Natural killer cell treated with Interleukin-12 subunit alpha and Interleukin-12 subunit beta and Interleukin-15 and Interleukin-18, amount 100 ng/mL, for 72 hours (primary cell): ENCODE measurements at regions not wholly inside any gene's neighbourhood (a gene's known extent, or its start where the extent isn't known, plus 50 kb on each side); places are given as distances from the start of the nearest gene placed in this dataset.

Experiments
- ATAC-seq, 2 donors: fragments of 150-1000 bp; cut with Tn5 transposase in 1 of 2; sonication (Bioruptor Pico), chemical (Tn5 transposase) in 1 of 2; 2 replicates each; pipeline ENCODE4 v1.10.0; 2021
- DNase-seq: peaks from one replicate; pipeline ENCODE4 v3.0.0; 2022; ENCODE audit warnings: low spot score
- H3K27ac Mint-ChIP-seq, 2 donors: 1 replicate in 1 of 2; 2 replicates in 1 of 2; pipeline ENCODE4 v1.8.0; 2022; ENCODE audit warnings: mixed read lengths in 2 of 2, mild to moderate bottlenecking in 1 of 2, moderate library complexity in 1 of 2
- H3K27me3 Mint-ChIP-seq, 2 donors: 1 replicate in 1 of 2; 2 replicates in 1 of 2; pipeline ENCODE4 v1.8.0; 2022; ENCODE audit warnings: mixed read lengths in 2 of 2
- H3K36me3 Mint-ChIP-seq: one replicate; pipeline ENCODE4 v1.8.0; 2022; ENCODE audit warnings: mixed read lengths
- H3K4me1 Mint-ChIP-seq, 2 donors: 1 replicate in 1 of 2; 2 replicates in 1 of 2; pipeline ENCODE4 v1.8.0; 2022; ENCODE audit warnings: low read depth in 2 of 2, mixed read lengths in 2 of 2, mild to moderate bottlenecking in 1 of 2
- H3K4me3 Mint-ChIP-seq: one replicate; pipeline ENCODE4 v1.8.0; 2022; ENCODE audit warnings: mixed read lengths
- H3K9me3 Mint-ChIP-seq: 2 replicates; pipeline ENCODE4 v1.8.0; 2022; ENCODE audit warnings: mixed read lengths

DNA sequence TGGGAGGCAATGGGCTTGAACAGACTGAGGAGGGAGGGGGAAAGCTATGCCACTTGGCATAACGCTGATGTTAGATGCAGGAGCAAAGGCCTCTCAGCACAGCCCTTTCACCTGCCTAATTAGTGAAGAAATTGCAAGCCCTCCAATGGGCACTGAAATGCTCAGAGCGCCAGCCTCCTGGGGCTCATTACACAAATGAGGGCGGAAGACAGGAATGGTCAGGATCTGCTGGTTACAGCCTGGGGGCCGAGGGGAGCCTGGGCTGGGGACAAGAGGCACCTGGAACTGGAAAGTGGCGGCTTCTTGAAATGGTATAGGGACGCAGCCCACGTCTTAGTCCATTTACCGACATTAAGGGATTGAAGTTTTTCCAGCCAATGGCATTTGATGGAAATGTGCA is 50.2 kb upstream of the PLET1 start:
- H3K9me3 Mint-ChIP-seq, result peaks cover 6% of the 10 kb centered on the region
- no peak for DNase-seq
- no peaks in the 10 kb centered on the region for H3K4me1 Mint-ChIP-seq
- H3K27ac Mint-ChIP-seq, result no peak overlapping the region
- no peak for ATAC-seq
- H3K36me3 Mint-ChIP-seq, result peaks cover 6% of the 10 kb centered on the region
- H3K27me3 Mint-ChIP-seq, result no peaks in the 10 kb centered on the region
- H3K4me3 Mint-ChIP-seq, result no peak overlapping the region

DNA sequence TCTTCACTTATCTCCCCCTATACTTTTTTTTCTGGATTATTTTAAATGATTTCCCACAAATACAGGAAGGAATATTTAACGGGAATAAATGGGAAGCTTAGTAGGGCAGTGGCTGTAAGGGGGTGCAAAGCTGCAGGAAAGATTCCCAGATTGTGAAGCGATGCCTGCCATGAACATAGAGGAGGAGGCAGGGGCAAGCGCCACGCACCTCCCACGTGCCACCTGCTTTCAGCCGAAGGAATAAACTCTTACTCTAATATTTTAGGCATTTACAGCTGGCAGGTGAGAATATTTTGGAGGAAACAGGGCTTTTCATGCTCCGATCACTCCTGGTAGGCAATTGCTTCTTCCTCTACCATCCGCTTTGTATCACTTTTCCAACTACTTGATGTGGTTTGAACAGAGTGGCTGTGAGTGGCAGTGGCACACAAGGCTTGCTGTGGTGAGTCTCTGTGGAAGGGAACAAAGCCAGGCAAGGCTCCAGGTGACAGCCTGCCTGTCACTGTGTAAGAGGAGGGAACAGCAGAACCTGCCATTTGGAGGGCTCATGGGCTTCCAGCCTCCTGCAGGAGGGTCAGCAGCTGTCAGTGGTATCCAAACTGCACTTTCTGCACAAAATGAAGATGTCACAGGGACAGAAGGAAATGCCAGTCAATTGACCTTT is 54.5 kb upstream of the PLET1 start:
- ATAC-seq (no peak), DNase-seq (no peak)
- Mint-ChIP-seq H3K4me1 (no peaks in the 10 kb centered on the region), H3K27me3 (no peaks in the 10 kb centered on the region), H3K27ac (no peak overlapping the region), H3K36me3 (no peaks in the 10 kb centered on the region), H3K4me3 (no peak overlapping the region), H3K9me3 (no peaks in the 10 kb centered on the region)

DNA sequence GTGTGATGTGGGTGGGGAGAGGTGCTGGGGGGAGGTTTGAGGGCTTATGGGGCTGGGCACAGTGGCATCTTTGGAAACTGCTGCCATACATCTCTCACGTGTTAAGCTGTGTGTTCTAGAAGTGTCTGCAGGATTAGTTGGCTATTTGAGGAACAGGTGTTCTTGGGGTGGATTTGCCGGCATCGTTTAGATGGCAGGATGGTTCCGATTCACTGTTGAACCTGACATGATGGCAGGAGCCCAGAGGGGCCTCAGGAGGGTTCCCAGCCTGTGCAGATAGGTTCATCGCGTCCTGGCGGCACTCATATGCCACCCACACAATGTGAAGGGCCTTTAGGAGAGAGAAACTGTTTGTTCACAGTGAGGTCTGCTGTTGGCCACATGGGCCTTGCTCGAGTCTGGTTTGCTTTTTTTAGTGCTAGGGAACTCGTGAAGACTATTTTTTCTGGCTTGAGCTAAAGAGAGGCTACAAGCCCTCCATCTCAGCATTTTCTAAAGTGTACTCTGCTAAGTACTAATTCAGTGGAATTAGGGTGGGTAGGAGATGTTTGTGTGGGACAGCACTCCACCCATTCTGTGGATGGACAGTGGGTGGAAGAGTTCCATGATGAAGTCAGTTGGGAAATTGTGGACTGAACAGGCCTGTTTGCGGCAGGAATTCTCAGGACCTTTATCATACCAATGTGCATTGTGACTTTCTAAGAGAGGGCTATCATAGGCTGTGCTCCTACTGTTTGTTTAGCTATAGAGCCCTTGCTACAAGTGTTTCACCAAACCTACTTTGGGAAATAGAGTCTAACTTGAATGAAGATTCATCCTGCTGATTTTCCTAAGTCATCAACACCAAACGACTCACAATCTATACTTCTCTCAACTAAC is 55.4 kb upstream of the PLET1 start:
- DNase-seq (no peak), ATAC-seq (no peak)
- peaks cover 0 to 4% of the 10 kb centered on the region in 2 donors for H3K4me1 Mint-ChIP-seq
- no peaks in the 10 kb centered on the region for H3K27me3 Mint-ChIP-seq
- no peak overlapping the region for H3K27ac Mint-ChIP-seq
- H3K4me3 Mint-ChIP-seq, result no peak overlapping the region
- H3K9me3 Mint-ChIP-seq, result no peaks in the 10 kb centered on the region
- H3K36me3 Mint-ChIP-seq, result no peaks in the 10 kb centered on the region

DNA sequence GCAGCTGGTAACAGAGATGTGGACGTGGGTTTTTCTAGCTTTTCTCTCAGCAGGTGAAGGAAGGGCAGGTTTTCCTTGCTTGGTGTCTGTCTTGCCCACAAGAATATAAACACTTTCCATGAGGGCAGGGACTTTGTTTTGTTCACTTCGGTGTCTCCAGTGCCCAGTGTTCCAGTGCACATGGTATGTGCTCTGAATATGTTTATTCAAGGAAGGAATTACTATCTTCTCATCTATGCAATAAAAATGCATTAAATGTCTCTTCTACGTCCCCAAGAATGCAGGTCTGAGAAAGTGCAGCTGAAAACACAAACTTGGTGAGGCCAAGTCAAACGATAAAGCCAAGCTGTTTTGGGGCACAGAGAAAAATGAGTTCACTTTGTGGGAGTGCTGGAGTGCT is 56.3 kb upstream of the PLET1 start:
- Mint-ChIP-seq H3K9me3 (no peaks in the 10 kb centered on the region), H3K4me3 (no peak overlapping the region), H3K4me1 (peaks cover 0 to 10% of the 10 kb centered on the region in 2 donors), H3K27ac (no peak overlapping the region), H3K36me3 (no peaks in the 10 kb centered on the region), H3K27me3 (no peaks in the 10 kb centered on the region)
- ATAC-seq (no peak), DNase-seq (no peak)

DNA sequence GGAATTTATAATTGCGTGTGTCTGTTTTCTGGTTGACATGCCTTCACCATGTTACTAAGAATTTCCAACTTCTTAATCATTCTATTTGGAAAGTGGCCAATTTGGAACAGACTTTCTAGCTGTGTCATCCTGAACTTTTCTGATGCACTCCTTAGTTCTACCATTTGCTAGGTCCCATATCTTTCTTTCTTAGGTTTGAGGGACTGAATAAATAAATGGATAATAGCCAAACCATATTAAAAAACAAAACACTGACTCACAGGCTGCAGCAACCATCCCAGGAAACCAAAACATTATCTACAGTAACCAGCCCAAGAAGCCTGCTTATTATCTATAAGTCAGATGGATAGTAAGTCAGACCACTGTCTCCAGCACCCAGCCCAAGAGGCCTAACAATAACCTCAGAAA is 57.5 kb upstream of the PLET1 start:
- H3K4me1 Mint-ChIP-seq, result peaks cover 0 to 14% of the 10 kb centered on the region in 2 donors
- ATAC-seq, result no peak
- DNase-seq, result no peak
- no peaks in the 10 kb centered on the region for H3K36me3 Mint-ChIP-seq
- H3K27me3 Mint-ChIP-seq, result no peaks in the 10 kb centered on the region
- no peak overlapping the region for H3K4me3 Mint-ChIP-seq
- H3K9me3 Mint-ChIP-seq, result no peaks in the 10 kb centered on the region
- H3K27ac Mint-ChIP-seq, result no peak overlapping the region

DNA sequence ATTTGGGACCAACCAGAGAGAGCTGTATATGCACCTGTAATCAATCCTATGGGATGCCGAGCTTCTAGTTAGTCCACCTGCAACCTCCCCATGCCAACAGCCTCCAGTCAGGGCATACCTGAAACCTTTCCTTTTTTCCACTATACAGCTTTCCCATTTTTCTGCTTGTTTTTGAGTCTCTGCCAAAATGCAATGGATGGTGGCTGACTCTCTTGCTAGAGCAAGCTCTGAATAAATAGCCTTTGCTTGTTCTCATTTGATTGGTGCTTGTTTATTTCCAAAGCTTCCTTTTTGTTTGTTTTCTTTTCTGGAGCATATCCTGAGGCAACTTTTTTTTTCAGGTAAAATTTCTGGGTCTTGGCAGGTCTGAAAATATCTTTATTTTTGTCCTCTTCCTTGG is 58.0 kb upstream of the PLET1 start:
- H3K4me1 Mint-ChIP-seq, result peaks cover 0 to 14% of the 10 kb centered on the region in 2 donors
- no peak overlapping the region for H3K27ac Mint-ChIP-seq
- DNase-seq (no peak), ATAC-seq (no peak)
- no peaks in the 10 kb centered on the region for H3K36me3 Mint-ChIP-seq
- no peaks in the 10 kb centered on the region for H3K27me3 Mint-ChIP-seq
- H3K9me3 Mint-ChIP-seq, result no peaks in the 10 kb centered on the region
- no peak overlapping the region for H3K4me3 Mint-ChIP-seq

DNA sequence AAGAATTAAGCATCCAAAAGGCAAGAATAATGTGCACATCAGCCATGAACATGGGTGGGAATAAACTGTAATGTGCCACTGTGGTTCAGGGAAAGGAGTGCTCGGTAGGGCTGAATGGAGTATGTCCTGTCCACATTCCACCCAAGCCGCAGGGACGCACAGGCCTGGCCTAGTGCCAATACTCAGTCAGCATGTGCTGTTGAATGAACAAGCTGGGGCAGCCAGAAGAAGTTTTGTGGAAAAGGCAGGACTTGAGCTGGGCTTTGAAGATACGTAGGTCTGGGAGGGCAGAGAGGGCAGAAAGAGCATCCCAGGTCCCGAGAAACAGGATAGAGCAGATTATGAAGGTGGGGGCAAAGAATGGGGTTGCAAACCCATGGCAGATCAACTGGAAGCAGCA is 60.0 kb upstream of the PLET1 start:
- Mint-ChIP-seq H3K9me3 (no peaks in the 10 kb centered on the region), H3K27me3 (no peaks in the 10 kb centered on the region), H3K27ac (peak overlapping the region in 1 of 2 donors; percentile 28), H3K4me3 (no peak overlapping the region), H3K4me1 (peaks cover 0 to 14% of the 10 kb centered on the region in 2 donors), H3K36me3 (no peaks in the 10 kb centered on the region)
- no peak for DNase-seq
- ATAC-seq, result no peak

DNA sequence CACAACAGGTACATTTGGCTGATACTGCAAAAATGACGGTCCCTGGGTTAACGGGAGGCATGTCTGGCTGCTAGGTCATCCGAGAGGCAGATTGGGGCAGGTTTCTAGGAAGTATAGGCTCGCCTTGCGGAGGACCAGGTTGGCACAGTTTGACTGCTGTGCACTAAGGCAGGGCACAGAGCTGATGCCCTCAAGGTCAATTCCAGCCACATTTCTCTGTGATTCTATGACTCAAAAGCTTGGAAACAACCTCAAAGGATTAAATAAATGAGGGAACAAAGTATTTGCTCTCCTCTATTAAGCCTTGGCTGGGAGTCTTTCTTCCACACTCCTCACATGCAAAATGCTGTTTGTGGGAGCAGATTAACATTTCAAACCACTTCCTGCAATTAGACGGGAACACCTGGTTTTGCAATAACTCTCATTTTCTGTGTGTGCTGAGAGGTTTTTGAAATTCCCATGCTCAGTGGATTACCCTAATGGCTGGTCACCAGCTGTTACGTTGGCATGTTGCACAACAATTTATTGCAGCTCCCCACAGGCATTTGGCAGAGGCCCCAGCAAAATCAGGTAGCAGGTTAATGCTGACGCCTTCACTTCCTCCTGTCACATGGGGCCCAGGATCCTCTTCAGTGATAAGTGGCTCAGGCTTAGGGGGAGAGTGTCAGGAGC is 61.0 kb upstream of the PLET1 start:
- Mint-ChIP-seq H3K36me3 (no peaks in the 10 kb centered on the region), H3K27ac (no peak overlapping the region), H3K9me3 (peaks cover 3% of the 10 kb centered on the region), H3K4me1 (peaks cover 0 to 14% of the 10 kb centered on the region in 2 donors), H3K27me3 (no peaks in the 10 kb centered on the region), H3K4me3 (no peak overlapping the region)
- no peak for DNase-seq
- no peak for ATAC-seq

DNA sequence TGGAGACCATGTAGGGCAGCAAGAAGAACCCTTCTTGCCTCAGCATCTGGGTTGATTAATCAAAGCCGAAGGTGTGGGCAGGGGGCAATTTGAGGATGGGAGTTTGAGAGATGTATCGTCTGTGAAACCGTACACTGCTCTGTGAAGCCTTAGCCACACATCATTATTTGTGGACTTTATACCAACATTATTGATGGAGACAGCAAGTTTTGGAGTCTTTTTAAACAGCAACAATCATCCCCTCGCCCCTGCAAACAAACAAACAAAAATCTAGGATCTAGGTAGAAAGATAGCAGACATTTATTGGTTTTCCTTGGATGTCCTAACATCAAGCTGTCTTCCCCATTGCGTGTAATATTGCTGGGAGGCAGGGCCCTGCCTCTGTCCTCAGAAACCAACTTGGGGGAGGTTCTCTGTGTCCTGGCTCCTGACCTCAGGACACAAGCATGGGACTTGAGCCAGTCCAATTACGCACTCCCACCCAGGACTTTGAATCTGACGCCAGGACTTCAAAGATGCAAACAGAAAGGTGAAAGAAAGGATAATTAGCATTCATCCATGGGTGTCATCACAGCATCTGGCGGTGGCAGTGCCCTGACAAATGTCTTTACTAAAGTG is 61.6 kb upstream of the PLET1 start:
- DNase-seq, result no peak
- Mint-ChIP-seq H3K27ac (no peak overlapping the region), H3K9me3 (peaks cover 4% of the 10 kb centered on the region), H3K27me3 (peaks cover 0 to 2% of the 10 kb centered on the region in 2 donors), H3K4me3 (no peak overlapping the region), H3K4me1 (peaks cover 0 to 14% of the 10 kb centered on the region in 2 donors), H3K36me3 (peaks cover 4% of the 10 kb centered on the region)
- no peak for ATAC-seq

DNA sequence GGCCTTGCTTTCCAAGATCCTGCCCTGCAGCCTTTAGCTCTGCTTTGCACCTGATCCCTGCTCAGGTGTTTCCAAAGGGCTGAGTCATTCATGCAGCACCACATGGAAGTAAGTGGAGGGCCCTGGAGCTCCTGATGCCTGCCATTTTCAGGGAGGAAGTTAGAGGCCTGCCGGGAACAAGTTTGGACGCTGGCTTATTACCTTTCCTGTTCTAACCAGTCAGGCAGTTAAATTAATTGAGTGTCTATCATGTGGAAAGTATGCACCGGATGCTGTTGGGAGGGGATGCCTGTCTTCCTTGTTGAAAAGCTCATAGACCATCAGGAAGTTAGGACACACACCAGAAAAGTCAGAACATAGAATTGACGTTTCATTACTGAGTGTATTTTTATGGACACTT is 73.7 kb upstream of the PLET1 start:
- H3K36me3 Mint-ChIP-seq, result peaks cover 5% of the 10 kb centered on the region
- H3K27me3 Mint-ChIP-seq, result peaks cover 0 to 8% of the 10 kb centered on the region in 2 donors
- no peak overlapping the region for H3K4me3 Mint-ChIP-seq
- ATAC-seq (no peak), DNase-seq (no peak)
- peaks cover 6% of the 10 kb centered on the region for H3K9me3 Mint-ChIP-seq
- H3K27ac Mint-ChIP-seq, result no peak overlapping the region
- peaks cover 0 to 5% of the 10 kb centered on the region in 2 donors for H3K4me1 Mint-ChIP-seq

DNA sequence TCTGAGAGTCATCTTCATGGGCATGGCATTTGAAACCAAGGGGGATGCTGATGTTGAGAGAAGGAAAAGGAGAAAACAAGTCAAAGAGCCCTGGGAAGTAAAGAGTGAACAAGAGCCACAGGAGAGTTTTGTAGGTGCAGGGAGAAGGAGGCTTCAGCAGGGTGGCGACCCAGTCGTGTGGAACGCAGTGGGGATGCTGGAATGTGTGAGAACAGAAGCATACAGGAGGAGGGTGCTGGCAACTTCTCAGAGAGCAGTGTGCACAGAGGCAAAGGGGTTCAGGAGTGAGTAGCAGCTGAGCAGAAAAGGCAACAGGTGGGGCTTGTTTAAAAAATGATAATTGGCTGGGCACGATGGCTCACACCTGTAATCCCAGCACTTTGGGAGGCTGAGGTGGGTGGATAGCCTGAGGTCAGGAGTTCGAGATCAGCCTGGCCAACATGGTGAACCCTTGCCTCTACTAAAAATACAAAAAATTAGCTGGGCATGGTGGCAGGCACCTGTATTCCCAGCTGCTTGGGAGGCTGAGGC is 75.8 kb upstream of the PLET1 start:
- Mint-ChIP-seq H3K27me3 (no peaks in the 10 kb centered on the region), H3K4me3 (no peak overlapping the region), H3K4me1 (peaks cover 0 to 5% of the 10 kb centered on the region in 2 donors), H3K9me3 (no peaks in the 10 kb centered on the region), H3K36me3 (no peaks in the 10 kb centered on the region), H3K27ac (no peak overlapping the region)
- ATAC-seq (no peak), DNase-seq (no peak)

DNA sequence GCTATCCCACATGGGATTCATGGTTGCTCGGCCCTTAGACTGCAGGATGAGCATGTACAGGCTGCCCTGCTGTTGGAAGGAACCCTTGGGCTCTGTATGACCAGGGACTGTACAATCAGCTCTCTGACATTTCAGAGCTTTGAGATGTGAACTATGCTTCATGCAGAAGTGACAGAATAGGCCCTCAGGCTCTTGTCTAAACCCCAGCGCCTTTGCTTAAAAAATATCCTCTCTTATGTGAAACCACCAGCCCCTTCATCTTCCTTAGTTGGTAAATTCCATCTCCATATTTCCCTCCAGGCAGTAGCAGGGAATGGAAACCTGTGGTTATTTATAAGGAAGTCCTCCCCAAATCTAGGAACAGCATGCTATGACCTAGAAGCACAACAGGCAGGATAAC is 78.9 kb upstream of the PLET1 start:
- Mint-ChIP-seq H3K4me1 (peaks cover 0 to 5% of the 10 kb centered on the region in 2 donors), H3K27ac (no peak overlapping the region), H3K36me3 (no peaks in the 10 kb centered on the region), H3K4me3 (no peak overlapping the region), H3K27me3 (no peaks in the 10 kb centered on the region), H3K9me3 (no peaks in the 10 kb centered on the region)
- ATAC-seq (no peak), DNase-seq (no peak)

DNA sequence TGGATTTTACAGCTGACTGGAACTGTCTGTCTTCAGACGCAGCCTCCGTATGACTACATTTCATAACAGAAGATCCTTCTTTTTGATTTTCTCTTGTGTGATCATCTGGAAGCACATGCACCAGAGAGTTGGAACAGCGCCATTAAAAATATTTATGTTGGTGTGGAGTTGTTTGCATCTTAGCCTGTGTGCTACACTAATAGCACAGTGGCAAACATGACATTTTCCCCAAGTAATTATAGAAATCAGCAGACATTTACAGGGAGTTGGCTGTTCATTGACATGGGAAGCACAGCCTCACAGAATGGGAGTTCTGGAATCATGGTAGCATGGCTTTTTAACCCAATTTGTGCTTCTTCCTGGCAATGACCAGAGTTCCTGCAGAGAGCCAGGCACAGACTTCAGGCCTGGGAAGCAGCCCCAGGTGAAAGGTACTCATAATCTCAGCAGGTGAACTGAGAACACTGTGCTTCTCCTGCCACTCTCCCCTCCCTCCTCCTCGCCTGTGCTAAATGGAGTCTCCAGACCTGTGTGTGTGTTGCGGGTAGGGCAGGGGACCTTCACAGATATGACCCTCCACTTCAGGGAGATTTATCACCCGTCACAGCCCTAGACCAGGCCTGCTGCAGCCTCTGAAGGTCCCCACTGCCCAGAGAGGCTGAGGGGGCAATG is 82.8 kb upstream of the PLET1 start:
- H3K9me3 Mint-ChIP-seq, result no peaks in the 10 kb centered on the region
- no peak overlapping the region for H3K27ac Mint-ChIP-seq
- peaks cover 0 to 2% of the 10 kb centered on the region in 2 donors for H3K27me3 Mint-ChIP-seq
- no peak for ATAC-seq
- no peaks in the 10 kb centered on the region for H3K36me3 Mint-ChIP-seq
- H3K4me3 Mint-ChIP-seq, result no peak overlapping the region
- no peak for DNase-seq
- H3K4me1 Mint-ChIP-seq, result peaks cover 0 to 5% of the 10 kb centered on the region in 2 donors
